ENCODE measurements at regions not wholly inside any gene's neighbourhood (a gene's known extent, or its start where the extent isn't known, plus 50 kb on each side); places are given as distances from the start of the nearest gene placed in this dataset.

DNA sequence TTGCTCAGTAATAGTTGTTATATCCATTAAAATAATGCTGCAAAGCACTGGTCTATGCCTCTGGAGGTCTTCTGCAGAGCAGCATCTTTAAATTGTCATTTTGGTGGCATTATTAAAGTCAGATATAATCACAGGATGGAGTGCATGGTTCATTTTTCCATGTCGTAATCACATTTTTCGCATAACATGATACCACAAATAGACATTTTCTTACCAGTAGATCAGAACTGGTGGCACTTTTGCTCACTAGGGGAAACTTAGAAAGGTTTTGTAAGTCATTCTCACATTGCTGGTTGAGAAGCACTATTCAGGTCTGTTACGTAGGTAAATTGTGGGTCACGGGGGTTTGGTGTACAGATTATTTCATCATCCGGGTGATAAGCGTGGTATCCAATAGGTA is 484.5 kb upstream of the PRKX start:
- DNase-seq, result no peak

DNA sequence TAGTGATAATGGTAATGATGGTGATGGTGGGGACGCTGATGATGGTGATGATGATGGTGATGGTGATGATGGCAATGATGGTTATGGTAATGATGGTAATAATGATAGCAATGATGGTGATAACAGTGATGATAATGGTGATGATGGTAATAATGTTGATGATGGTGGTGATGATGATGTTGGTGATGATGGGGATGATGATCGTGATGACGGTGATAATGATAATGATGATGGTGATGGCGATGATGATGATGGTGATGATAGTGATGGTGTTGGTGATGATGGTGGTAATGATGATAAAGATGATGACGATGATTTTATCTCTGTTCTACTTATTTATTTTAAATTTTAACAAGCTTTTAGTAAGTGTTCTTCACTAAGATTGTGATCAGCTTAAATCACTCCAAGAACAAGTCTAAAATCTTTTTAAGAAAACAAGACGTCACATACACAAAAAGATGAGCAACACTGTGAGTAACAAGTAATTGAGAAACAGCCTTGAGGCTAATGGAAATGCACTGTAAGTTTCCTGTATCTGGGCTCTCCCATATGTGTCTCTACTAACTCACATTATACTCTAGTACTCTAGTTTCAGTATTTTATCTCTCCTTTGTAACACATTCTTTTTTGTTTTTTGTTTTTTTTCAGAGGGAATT is 480.2 kb upstream of the PRKX start:
- no peak for DNase-seq

GRCh38 chrX:4186331-4186730 is 472.9 kb upstream of the PRKX start:
- DNase-seq, result no peak

- DNase-seq, result no peak
Observed at GRCh38 chrX:4185086-4185485, 471.6 kb upstream of the PRKX start.

GRCh38 chrX:4182408-4182806 is 469.0 kb upstream of the PRKX start:
- DNase-seq, result no peak

DNA sequence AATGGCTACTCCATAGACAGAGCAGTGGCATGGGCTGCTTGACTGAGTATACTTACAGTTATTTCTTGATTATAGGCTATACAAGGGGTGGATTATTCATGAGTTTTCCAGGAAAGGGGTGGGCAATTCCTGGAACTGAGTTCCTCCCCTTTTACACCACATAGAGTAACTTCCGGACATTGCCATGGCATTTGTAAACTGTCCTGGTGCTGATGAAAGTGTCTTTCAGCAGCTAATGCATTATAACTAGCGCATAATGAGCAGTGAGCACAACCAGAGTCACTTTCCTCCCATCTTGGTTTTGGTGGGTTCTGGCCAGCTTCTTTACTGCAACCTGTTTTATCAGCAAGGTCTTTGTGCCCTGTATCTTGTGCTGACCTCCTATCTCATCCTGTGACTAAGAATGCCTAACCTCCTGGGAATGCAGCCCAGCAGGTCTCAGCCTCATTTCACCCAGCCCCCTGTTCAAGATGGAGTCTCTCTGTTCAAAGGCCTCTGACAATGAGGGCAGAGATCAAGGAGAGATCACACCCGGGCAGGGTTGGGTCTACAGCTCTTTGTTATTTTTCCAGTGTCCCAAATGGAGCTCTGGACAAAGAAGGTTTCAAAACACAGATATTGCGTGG is 468.4 kb upstream of the PRKX start:
- no peak for DNase-seq

- DNase-seq, result no peak
Observed at GRCh38 chrX:4179031-4179430, 465.6 kb upstream of the PRKX start.

- no peak for DNase-seq
Observed at GRCh38 chrX:4175221-4175620, 461.8 kb upstream of the PRKX start.

DNA sequence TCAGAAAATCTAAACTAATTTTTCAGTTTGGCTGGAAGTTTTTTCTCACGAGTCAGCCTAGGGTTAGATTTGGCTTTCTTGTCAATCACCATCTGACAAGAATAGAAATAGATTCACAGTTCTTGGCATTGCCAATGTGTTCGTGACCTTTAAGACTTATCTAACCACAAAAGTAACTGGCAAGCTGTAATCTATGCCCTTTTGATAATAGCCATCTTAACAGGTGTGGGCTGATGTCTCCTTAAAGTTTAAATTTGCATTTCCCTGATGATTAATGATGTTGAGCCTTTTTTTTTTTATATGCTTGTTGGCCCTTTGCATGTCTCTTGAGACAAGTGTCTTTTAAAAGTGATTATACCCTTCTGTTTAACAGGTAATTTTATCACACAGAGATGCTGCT is 460.3 kb upstream of the PRKX start:
- no peak for DNase-seq

DNA sequence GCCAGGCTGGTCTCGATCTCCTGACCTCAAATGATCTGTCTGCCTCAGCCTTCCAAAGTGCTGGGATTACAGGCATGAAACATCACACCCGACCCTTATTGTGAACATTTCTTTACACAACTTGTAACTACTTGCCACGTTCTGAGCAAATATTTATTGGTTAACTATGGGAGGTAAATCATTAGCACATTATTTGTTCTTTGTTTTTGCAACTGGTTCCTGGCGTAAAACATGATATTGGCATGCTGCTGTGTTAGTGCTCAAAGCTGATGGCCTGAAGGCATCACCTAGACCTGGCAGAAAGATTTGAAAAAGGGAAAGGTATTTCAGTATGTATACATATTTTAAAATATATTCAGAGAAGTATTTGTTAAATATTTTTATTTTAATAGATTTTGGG is 438.3 kb upstream of the PRKX start:
- no peak for DNase-seq

- DNase-seq, result no peak
Observed at GRCh38 chrX:4150259-4150658, 436.8 kb upstream of the PRKX start.

- DNase-seq, result peak; percentile 76
Observed at GRCh38 chrX:4129626-4130025, 416.2 kb upstream of the PRKX start.

GRCh38 chrX:4118666-4119530 is 405.4 kb upstream of the PRKX start:
- no peak for DNase-seq

DNA sequence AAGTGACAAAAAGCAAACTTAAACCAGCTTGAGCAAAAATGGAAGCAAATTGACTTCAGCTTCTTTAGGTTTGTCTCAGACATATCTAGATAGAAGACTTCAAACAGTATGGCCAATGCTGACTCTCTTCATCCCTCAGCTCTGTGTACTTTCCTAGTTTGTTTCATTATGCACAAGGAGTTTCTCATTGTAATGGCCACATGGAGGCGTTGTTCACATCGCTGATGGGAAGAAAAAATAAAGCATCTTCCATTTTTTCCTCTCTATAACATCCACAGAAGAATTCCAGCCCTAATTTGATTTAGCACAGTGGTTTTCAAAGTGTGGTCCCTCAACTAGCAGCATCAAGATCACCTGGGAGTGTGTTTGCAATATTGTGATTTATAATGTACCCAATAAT is 397.5 kb upstream of the PRKX start:
- no peak for DNase-seq

DNA sequence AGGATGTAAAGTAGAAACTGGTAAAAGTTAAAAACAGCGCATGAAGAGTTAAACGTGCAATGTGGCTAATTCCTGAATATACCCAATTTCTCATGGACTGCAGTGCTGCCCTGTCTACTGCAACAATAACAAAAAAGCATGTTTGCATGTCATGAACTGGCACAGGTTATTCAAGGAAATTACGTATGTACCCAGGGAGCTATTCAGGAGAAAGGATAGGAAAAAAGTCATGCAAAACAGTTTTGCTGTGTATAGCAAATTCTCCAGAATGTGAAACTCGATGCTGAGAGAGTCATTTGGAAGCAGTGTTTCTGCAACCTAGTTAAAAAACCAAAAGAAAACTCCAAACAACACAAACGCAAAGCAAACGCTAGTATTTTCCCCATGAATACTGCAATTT is 381.5 kb upstream of the PRKX start:
- DNase-seq, result no peak

DNA sequence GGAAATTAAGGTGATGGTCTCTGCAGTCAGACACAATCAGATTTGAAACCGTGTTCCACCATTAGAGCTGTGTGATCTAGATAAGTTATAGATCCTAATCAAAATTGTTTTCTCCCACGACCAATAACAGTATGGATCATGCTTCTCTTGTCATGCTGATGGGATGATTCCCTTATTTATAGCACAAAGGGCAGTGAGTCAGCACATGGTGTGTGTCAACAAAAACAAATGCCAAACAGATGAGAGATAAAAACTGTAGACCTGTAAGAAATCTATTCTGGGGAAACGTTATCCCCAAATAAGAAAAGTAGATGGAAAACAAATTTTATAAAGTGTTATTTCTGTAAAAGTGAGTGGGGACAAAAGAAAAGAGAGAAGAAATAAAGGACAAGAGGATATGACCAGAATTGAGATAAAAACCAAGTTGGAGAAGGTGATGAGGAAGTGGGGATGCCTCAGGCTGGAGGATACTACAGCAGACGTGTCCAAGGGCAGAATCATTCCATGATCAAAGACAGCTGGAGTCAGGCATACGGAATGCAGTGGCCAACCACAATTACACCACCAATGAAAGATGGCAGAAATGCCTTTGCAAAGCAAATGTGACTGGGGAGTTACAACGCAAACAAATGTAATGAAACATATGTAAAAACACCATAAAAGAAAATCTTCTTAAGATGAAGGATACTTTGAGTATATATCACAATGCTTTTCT is 377.8 kb upstream of the PRKX start:
- DNase-seq, result no peak

GRCh38 chrX:4059893-4060292 is 346.4 kb upstream of the PRKX start:
- no peak for DNase-seq

- peak; percentile 42 for DNase-seq
Observed at GRCh38 chrX:4043951-4044350, 330.5 kb upstream of the PRKX start.

DNA sequence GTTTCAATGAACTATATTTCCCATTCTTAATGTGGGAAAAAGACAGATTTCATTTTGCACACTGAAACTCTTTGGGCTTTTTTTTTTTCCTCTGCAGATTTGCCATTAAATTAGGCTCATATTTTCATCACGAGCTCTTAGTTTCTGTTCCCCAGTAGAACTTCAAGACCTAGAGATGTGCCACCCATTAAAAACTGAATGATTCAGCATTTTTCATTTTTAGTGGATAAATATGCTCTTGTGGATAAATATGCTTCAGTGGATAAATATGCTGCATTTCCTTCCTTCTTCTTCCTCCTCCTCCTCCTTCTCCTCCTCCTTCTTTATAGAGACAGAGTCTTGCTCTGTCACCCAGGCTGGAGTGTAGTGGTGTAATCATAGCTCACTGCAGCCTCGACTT is 322.4 kb upstream of the PRKX start:
- no peak for DNase-seq

- no peak for DNase-seq
Observed at GRCh38 chrX:4028151-4028550, 314.7 kb upstream of the PRKX start.

GRCh38 chrX:4005281-4005680 is 291.8 kb upstream of the PRKX start:
- DNase-seq, result no peak

DNA sequence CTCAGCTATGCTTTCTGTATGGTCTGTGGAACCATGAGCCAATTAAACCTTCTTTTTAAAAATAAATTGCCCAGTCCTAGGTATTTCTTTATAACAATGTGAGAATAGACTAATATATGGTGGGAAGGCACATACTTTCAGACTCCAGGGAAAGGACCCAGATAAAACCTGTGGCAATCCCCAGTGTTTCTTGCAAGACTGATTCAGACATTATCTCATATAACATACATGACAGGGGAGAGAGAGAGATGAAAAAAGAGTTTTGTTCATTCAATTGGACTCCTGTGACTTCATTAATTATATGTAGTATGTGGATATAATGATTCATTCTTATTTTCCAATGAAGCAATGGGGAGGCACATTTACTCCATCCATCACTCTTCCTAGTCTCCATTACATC is 291.4 kb upstream of the PRKX start:
- DNase-seq, result no peak

DNA sequence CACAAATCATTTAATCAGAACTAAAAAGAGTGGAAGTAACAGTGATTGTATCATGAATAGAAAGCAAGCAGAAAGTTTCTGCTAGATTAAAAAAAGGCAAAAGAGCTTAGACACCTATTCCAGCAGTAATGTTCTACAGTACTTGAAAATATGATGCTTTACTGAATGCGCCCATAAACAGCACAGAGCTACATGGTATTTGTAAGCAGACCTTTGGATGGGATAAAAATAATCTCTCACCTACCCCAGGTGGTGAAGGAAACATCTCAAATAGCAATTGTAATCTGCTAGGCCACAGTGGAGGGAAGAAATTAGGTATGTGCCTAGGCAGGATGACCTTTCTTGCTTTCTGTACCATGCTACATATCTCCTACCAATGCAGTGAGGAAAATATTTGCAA is 280.9 kb upstream of the PRKX start:
- no peak for DNase-seq

GRCh38 chrX:3990569-3990968 is 277.1 kb upstream of the PRKX start:
- DNase-seq, result no peak
